NT2/D1 (cell line): ENCODE measurements at regions not wholly inside any gene's neighbourhood (a gene's known extent, or its start where the extent isn't known, plus 50 kb on each side); places are given as distances from the start of the nearest gene placed in this dataset.

ENCODE experiments used
- DNase-seq: peaks from one replicate; pipeline ENCODE4 v3.0.0-alpha.2; 2011; ENCODE audit warnings: low read depth, low spot score
- H3K27me3 ChIP-seq: 2 replicates; pipeline ENCODE4 v1.6.0; 2011; ENCODE audit warnings: mild to moderate bottlenecking; ENCODE audit not compliant: insufficient read length, insufficient read depth
- H3K36me3 ChIP-seq: 2 replicates; pipeline ENCODE4 v1.6.1; 2011; ENCODE audit warnings: mild to moderate bottlenecking, low read length, mixed read lengths; ENCODE audit not compliant: insufficient read depth, insufficient read length
- H3K4me1 ChIP-seq: 2 replicates; pipeline ENCODE4 v1.5.1; 2011; ENCODE audit not compliant: insufficient read depth, insufficient read length
- H3K4me3 ChIP-seq: 2 replicates; pipeline ENCODE4 v1.5.1; 2011; ENCODE audit warnings: low read depth; ENCODE audit not compliant: insufficient read length
- H3K9ac ChIP-seq: 2 replicates; pipeline ENCODE4 v1.6.0; 2011; ENCODE audit warnings: low read depth; ENCODE audit not compliant: insufficient read length
- H3K9me3 ChIP-seq: 2 replicates; pipeline ENCODE4 v1.5.1; 2011; ENCODE audit warnings: mild to moderate bottlenecking, low read length; ENCODE audit not compliant: insufficient read depth
- SUZ12 ChIP-seq: IDR thresholded peaks from 2 replicates; pipeline ENCODE4 v1.6.1; 2011; ENCODE audit not compliant: insufficient read length, insufficient read depth; ENCODE audit errors: extremely low read depth
- YY1 ChIP-seq: IDR thresholded peaks from 2 replicates; pipeline ENCODE4 v1.6.1; 2011; ENCODE audit not compliant: insufficient read length, insufficient read depth
- ZNF274 ChIP-seq: IDR thresholded peaks from 2 replicates; pipeline ENCODE4 v1.6.1; 2011; ENCODE audit warnings: mild to moderate bottlenecking, low read depth, low read length

GRCh38 chr7:94253686-94254085, 141.0 kb upstream of the COL1A2 start:
- H3K27me3 ChIP-seq: no peaks in the 10 kb centered on the region
- DNase-seq: no peak
- H3K9ac ChIP-seq: no peak overlapping the region
- H3K9me3 ChIP-seq: no peaks in the 10 kb centered on the region
- no peak overlapping the region for H3K4me3 ChIP-seq
- no peaks in the 10 kb centered on the region for H3K4me1 ChIP-seq
- H3K36me3 ChIP-seq: no peaks in the 10 kb centered on the region
- TF ChIP-seq ZNF274 (no peak), SUZ12 (no peak), YY1 (no peak)

GRCh38 chr7:94258418-94259300, 136.0 kb upstream of the COL1A2 start:
- DNase-seq: peak; percentile 11
- Histone ChIP-seq H3K27me3 (no peaks in the 10 kb centered on the region), H3K9ac (no peak overlapping the region), H3K4me3 (no peak overlapping the region), H3K9me3 (no peaks in the 10 kb centered on the region), H3K36me3 (no peaks in the 10 kb centered on the region), H3K4me1 (no peaks in the 10 kb centered on the region)
- TF ChIP-seq ZNF274 (no peak), YY1 (no peak), SUZ12 (no peak)

GRCh38 chr7:94261067-94261466, 133.6 kb upstream of the COL1A2 start:
- H3K36me3 ChIP-seq: no peaks in the 10 kb centered on the region
- H3K27me3 ChIP-seq: no peaks in the 10 kb centered on the region
- H3K9ac ChIP-seq: no peak overlapping the region
- DNase-seq: no peak
- no peak overlapping the region for H3K4me3 ChIP-seq
- no peaks in the 10 kb centered on the region for H3K9me3 ChIP-seq
- TF ChIP-seq YY1 (no peak), SUZ12 (no peak), ZNF274 (no peak)
- H3K4me1 ChIP-seq: no peaks in the 10 kb centered on the region

GRCh38 chr7:94264756-94265155, 129.9 kb upstream of the COL1A2 start:
- H3K36me3 ChIP-seq: no peaks in the 10 kb centered on the region
- DNase-seq: no peak
- no peaks in the 10 kb centered on the region for H3K9me3 ChIP-seq
- no peaks in the 10 kb centered on the region for H3K4me1 ChIP-seq
- H3K9ac ChIP-seq: no peak overlapping the region
- TF ChIP-seq YY1 (no peak), ZNF274 (no peak), SUZ12 (no peak)
- no peak overlapping the region for H3K4me3 ChIP-seq
- no peaks in the 10 kb centered on the region for H3K27me3 ChIP-seq

GRCh38 chr7:94265456-94265855, 129.2 kb upstream of the COL1A2 start:
- Histone ChIP-seq H3K27me3 (no peaks in the 10 kb centered on the region), H3K9me3 (no peaks in the 10 kb centered on the region), H3K9ac (no peak overlapping the region), H3K36me3 (no peaks in the 10 kb centered on the region), H3K4me1 (no peaks in the 10 kb centered on the region), H3K4me3 (no peak overlapping the region)
- DNase-seq: no peak
- TF ChIP-seq YY1 (no peak), ZNF274 (no peak), SUZ12 (no peak)

- Histone ChIP-seq H3K27me3 (no peaks in the 10 kb centered on the region), H3K4me3 (no peak overlapping the region), H3K9ac (no peak overlapping the region), H3K36me3 (no peaks in the 10 kb centered on the region), H3K4me1 (no peaks in the 10 kb centered on the region), H3K9me3 (no peaks in the 10 kb centered on the region)
- no peak for TF ChIP-seq YY1
- no peak for TF ChIP-seq ZNF274
- TF ChIP-seq SUZ12: no peak
- DNase-seq: no peak
These were observed 128.5 kb upstream of the COL1A2 start for GRCh38 chr7:94266238-94266644.

- Histone ChIP-seq H3K27me3 (no peaks in the 10 kb centered on the region), H3K9ac (no peak overlapping the region), H3K36me3 (no peaks in the 10 kb centered on the region), H3K4me1 (no peaks in the 10 kb centered on the region), H3K4me3 (no peak overlapping the region), H3K9me3 (no peaks in the 10 kb centered on the region)
- no peak for DNase-seq
- TF ChIP-seq YY1 (no peak), ZNF274 (no peak), SUZ12 (no peak)
These were observed 123.9 kb upstream of the COL1A2 start for GRCh38 chr7:94270772-94271171.
